Muscle layer of duodenum (tissue), 2 donors: ENCODE measurements at regions not wholly inside any gene's neighbourhood (a gene's known extent, or its start where the extent isn't known, plus 50 kb on each side); places are given as distances from the start of the nearest gene placed in this dataset.
"Not testable (repeated sequence)": the region's sequence is repeated elsewhere in the genome, so short reads cannot be mapped to it uniquely, and the experiment has no call there.

Source experiments
- H3K27ac ChIP-seq: one replicate; pipeline ENCODE4 v1.7.0; 2013; ENCODE audit warnings: mild to moderate bottlenecking, low read length
- H3K27me3 ChIP-seq: one replicate; pipeline ENCODE4 v1.7.0; 2013; ENCODE audit warnings: low read depth, mild to moderate bottlenecking, control low read depth, low read length
- H3K36me3 ChIP-seq, 2 donors: one replicate each; pipeline ENCODE4 v1.7.0; 2013; ENCODE audit warnings: low read length in 2 of 2, control low read depth in 1 of 2, mild to moderate bottlenecking in 1 of 2; ENCODE audit not compliant: insufficient read depth in 2 of 2, control insufficient read depth in 1 of 2
- H3K4me1 ChIP-seq, 2 donors: one replicate each; pipeline ENCODE4 v1.7.0; 2013; ENCODE audit warnings: low read length in 2 of 2, mild to moderate bottlenecking in 2 of 2, control low read depth in 1 of 2, moderate library complexity in 1 of 2; ENCODE audit not compliant: insufficient read depth in 2 of 2, control insufficient read depth in 1 of 2
- H3K4me3 ChIP-seq, 2 donors: one replicate each; pipeline ENCODE4 v1.7.0; 2013; ENCODE audit warnings: low read length in 2 of 2, low read depth in 1 of 2, mild to moderate bottlenecking in 1 of 2
- H3K9me3 ChIP-seq, 2 donors: one replicate each; pipeline ENCODE4 v1.7.0; 2013; ENCODE audit warnings: low read length in 2 of 2, control low read depth in 1 of 2, mild to moderate bottlenecking in 1 of 2; ENCODE audit not compliant: control insufficient read depth in 1 of 2
- donor health status: healthy.

DNA sequence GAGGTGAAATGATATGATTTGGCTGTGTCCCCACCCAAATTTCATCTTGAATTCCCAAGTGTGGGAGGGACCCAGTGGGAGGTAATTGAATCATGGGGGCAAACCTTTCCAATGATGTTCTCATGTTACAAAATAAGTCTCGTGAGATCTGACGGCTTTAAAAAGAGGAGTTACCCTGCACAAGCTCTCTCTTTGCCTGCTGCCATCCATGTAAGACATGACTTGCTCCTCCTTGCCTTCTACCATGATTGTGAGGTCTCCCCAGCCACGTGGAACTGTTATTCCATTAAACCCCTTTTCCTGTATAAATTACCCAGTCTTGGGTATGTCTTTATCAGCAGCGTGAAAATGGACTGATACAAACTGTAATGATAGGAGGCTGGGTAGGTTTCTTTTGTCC is 145.1 kb downstream of the AKR1D1 start:
- H3K27me3 ChIP-seq, H3K4me1 ChIP-seq, H3K9me3 ChIP-seq, H3K4me3 ChIP-seq, H3K36me3 ChIP-seq, H3K27ac ChIP-seq: not testable (repeated sequence)

DNA sequence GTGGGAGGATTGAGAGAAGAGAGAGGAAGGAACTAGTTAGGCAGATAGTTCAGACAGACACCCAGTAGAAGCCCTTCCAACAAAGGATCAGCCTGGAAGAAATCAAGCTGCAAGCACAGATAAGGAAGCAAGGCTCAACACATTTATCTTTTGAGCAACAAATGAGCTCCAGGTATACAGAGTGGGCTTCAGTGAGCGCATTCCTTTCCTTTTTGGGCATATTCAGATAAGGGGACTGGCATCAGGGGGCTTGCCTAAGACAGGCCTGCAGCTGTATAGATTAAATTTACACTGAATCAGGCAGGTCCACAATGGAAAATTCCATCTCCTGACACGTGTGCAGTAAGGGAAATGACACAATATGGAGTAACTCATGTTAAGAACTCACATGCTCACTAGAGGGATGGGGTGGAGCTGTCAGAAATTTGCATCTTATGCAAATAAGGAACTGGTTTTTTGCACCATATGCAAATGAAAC is 147.2 kb downstream of the AKR1D1 start:
- H3K4me3 ChIP-seq = no peak overlapping the region
- H3K27me3 ChIP-seq = no peaks in the 10 kb centered on the region
- no peak overlapping the region for H3K27ac ChIP-seq
- H3K9me3 ChIP-seq = peaks cover 0 to 3% of the 10 kb centered on the region in 2 donors
- no peaks in the 10 kb centered on the region for H3K4me1 ChIP-seq
- H3K36me3 ChIP-seq = no peaks in the 10 kb centered on the region

DNA sequence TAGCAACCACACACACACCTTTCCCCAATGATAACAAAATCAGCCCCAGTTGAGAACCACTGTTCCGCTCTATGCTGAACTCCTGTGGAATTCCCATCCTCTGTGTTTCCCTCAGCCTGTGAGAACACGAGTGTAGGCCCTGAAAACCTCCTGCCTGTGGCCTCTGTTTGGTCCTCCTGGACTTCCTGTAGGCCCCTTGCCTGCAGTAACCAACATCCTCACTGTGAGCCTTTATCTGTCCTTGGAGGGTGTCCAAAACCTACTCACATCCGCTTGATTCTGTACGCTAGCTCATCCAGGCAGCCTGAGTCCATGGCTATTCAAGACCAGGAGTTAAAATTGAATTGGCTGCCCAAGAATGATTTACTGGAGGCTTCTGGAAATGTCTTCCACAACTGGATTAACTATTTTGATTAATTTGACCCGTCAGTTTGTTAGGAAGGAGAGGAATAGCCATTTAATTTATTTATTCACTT is 149.8 kb downstream of the AKR1D1 start:
- H3K27me3 ChIP-seq = no peaks in the 10 kb centered on the region
- no peaks in the 10 kb centered on the region for H3K9me3 ChIP-seq
- H3K36me3 ChIP-seq = no peaks in the 10 kb centered on the region
- no peak overlapping the region for H3K4me3 ChIP-seq
- no peaks in the 10 kb centered on the region for H3K4me1 ChIP-seq
- H3K27ac ChIP-seq = no peak overlapping the region

- Histone ChIP-seq H3K4me1 (no peaks in the 10 kb centered on the region), H3K4me3 (no peak overlapping the region), H3K27me3 (no peaks in the 10 kb centered on the region)
These were observed 150.6 kb downstream of the AKR1D1 start for GRCh38 chr7:138226745-138227279.

DNA sequence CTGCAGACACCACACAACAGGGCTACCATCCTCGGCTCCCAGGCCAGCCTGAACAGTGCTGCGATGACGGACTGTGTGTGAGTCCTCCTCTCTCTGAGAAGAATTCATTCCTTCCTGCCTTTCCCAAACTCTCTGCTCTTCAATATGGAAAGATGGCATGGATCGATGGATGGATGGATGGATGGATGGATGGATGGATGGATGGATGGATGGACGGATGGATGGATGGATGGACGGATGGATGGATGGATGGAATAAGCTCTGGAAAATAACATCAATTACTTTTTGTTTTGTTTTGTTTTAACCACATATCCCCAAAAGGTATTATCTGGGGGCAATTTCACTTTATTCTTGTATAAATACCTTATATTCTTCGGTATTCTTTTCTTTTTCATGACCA is 151.9 kb downstream of the AKR1D1 start:
- no peak overlapping the region for H3K27ac ChIP-seq
- H3K36me3 ChIP-seq = no peaks in the 10 kb centered on the region
- H3K4me1 ChIP-seq = no peaks in the 10 kb centered on the region
- H3K9me3 ChIP-seq = peaks cover 0 to 2% of the 10 kb centered on the region in 2 donors
- no peaks in the 10 kb centered on the region for H3K27me3 ChIP-seq
- H3K4me3 ChIP-seq = no peak overlapping the region

More at GRCh38 chr7:138226745-138227279, 150.6 kb downstream of the AKR1D1 start:
- no peaks in the 10 kb centered on the region for H3K36me3 ChIP-seq
- no peak overlapping the region for H3K27ac ChIP-seq
- no peaks in the 10 kb centered on the region for H3K9me3 ChIP-seq

- Histone ChIP-seq H3K4me3 (no peak overlapping the region), H3K27me3 (no peaks in the 10 kb centered on the region)
These were observed 152.5 kb downstream of the AKR1D1 start for GRCh38 chr7:138228769-138229168.

DNA sequence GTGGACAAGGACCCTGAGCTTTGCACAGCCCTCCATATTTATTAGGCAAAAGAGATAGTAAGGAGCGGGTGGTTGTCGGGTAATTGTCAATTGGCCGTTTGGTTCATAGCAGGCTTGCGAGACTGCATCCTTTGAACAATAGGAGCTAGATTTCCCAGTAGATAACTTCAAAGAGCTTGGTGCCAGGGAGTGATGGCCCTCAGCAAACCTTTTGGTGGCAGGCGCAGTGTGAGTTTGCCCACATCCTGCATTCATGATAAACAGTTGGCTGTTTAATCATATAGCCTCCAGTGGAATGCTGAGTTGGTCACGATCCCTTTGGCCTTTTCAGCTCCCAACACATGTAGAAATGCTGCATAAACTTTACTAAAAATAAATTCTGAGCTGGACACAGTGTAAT is 156.9 kb downstream of the AKR1D1 start:
- Histone ChIP-seq H3K36me3 (no peaks in the 10 kb centered on the region), H3K27ac (no peak overlapping the region), H3K4me1 (no peaks in the 10 kb centered on the region)

More at GRCh38 chr7:138228769-138229168, 152.5 kb downstream of the AKR1D1 start:
- Histone ChIP-seq H3K27ac (no peak overlapping the region), H3K36me3 (no peaks in the 10 kb centered on the region), H3K9me3 (peaks cover 0 to 5% of the 10 kb centered on the region in 2 donors), H3K4me1 (no peaks in the 10 kb centered on the region)

GRCh38 chr7:138235207-138235606 is 158.9 kb downstream of the AKR1D1 start:
- Histone ChIP-seq H3K27me3 (no peaks in the 10 kb centered on the region), H3K27ac (no peak overlapping the region), H3K9me3 (peaks cover 5 to 6% of the 10 kb centered on the region in 2 donors), H3K4me1 (no peaks in the 10 kb centered on the region), H3K4me3 (no peak overlapping the region), H3K36me3 (no peaks in the 10 kb centered on the region)

More for the DNA sequence above, 156.9 kb downstream of the AKR1D1 start:
- Histone ChIP-seq H3K9me3 (peaks cover 5 to 6% of the 10 kb centered on the region in 2 donors), H3K4me3 (no peak overlapping the region), H3K27me3 (no peaks in the 10 kb centered on the region)

GRCh38 chr7:138237995-138238394 is 161.7 kb downstream of the AKR1D1 start:
- H3K4me1 ChIP-seq = no peaks in the 10 kb centered on the region
- H3K9me3 ChIP-seq = peaks cover 4 to 6% of the 10 kb centered on the region in 2 donors
- no peak overlapping the region for H3K4me3 ChIP-seq
- H3K27me3 ChIP-seq = no peaks in the 10 kb centered on the region
- no peaks in the 10 kb centered on the region for H3K36me3 ChIP-seq
- no peak overlapping the region for H3K27ac ChIP-seq

DNA sequence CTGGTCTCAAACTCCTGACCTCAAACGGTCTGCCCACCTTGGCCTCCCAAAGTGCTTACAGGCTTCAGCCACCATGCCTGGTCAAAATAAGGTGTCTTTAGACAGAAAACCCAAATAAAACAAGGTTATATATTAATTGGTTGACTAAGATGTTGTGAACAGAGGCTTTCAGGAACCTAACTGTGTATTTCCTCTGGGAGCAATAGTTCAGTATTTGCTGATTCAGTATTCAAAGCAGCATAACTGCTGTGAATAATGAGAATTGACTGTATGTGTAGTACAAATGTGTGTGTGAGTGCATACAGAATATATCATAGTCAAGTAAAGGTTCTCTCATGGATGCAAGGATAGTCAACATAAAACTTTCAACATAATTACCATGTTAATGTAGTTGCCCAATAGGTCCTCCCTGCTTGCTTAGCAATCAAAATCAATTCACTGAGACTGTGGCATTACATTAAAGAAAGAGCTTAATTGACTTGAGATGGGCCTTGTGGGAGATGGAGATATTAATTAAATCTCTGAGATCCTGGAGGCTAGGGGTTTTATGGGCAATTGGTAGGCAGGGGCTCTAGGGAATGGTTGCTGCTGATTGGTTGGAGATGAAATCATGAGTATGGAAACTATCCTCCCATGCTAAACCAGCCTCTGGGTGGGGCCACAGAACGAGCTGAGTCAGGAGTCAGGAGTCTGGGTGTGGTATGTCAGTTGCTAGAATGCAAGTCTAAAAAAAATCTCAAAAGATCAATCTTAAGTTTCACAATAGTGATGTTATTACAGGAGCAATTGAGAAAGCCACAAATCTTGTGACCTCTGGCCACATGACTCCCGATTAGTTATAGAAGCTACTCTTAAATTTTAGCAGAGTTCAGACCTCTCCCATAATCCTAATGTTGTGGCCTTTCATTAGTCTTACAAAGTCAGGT is 162.7 kb downstream of the AKR1D1 start:
- Histone ChIP-seq H3K4me3 (no peak overlapping the region), H3K9me3 (peaks cover 0 to 6% of the 10 kb centered on the region in 2 donors), H3K36me3 (no peaks in the 10 kb centered on the region), H3K27ac (no peak overlapping the region), H3K4me1 (no peaks in the 10 kb centered on the region), H3K27me3 (no peaks in the 10 kb centered on the region)

GRCh38 chr7:138243430-138243829 is 167.2 kb downstream of the AKR1D1 start:
- Histone ChIP-seq H3K36me3 (no peaks in the 10 kb centered on the region), H3K4me3 (no peak overlapping the region), H3K27ac (no peak overlapping the region), H3K9me3 (peaks cover 5% of the 10 kb centered on the region in 2 donors), H3K27me3 (no peaks in the 10 kb centered on the region), H3K4me1 (no peaks in the 10 kb centered on the region)
